Panc1 (cell line): ENCODE measurements at regions not wholly inside any gene's neighbourhood (a gene's known extent, or its start where the extent isn't known, plus 50 kb on each side); places are given as distances from the start of the nearest gene placed in this dataset.

ENCODE experiments used
- ATAC-seq: fragments of 200-7000 bp; cut with Tn5 transposase; 2 replicates; pipeline ENCODE4 v1.9.1; 2020; ENCODE audit warnings: mild to moderate bottlenecking, moderate library complexity
- BruUV-seq: library from RNA; stranded (reverse); fragments of 400-500 nt; replicated peaks from 2 replicates; lab custom pipeline; 2021; lab: Mats Ljungman, UMichigan
- CTCF ChIA-PET: fragments of 300-600 bp; sonication (Branson Sonifier 250); formaldehyde crosslinking; loops from one replicate; lab custom pipeline; 2022; ENCODE audit warnings: antibody characterized with exemption; lab: Charles Lee
- POLR2A ChIA-PET: fragments of 300-600 bp; sonication (Branson Sonifier 250); formaldehyde crosslinking; loops from one replicate; lab custom pipeline; 2022; ENCODE audit warnings: antibody characterized with exemption; lab: Charles Lee
- DNase-seq: peaks from one replicate; pipeline ENCODE4 v3.0.0-alpha.2; 2010; ENCODE audit warnings: low read depth, low spot score
- H3K27ac ChIP-seq: 2 replicates; pipeline ENCODE4 v1.5.1; 2011; ENCODE audit warnings: mild to moderate bottlenecking, low read length, inconsistent platforms
- H3K27me3 ChIP-seq: fragments of 200-500 bp; sonication (Bioruptor generic); 2 replicates; pipeline ENCODE4 v1.6.0; 2014; ENCODE audit warnings: low read length, inconsistent platforms; ENCODE audit not compliant: control insufficient read depth, insufficient read depth
- H3K36me3 ChIP-seq: fragments of 200-500 bp; sonication (Bioruptor generic); 2 replicates; pipeline ENCODE4 v1.5.1; 2014; ENCODE audit warnings: inconsistent platforms, mild to moderate bottlenecking, low read length, moderate library complexity; ENCODE audit not compliant: control insufficient read depth, insufficient read depth
- H3K4me1 ChIP-seq: 2 replicates; pipeline ENCODE4 v1.5.1; 2011; ENCODE audit warnings: inconsistent platforms, mild to moderate bottlenecking, low read length, moderate library complexity; ENCODE audit not compliant: control insufficient read depth, insufficient read depth
- H3K4me3 ChIP-seq, 2 experiments: 2 replicates each; pipeline ENCODE4 v1.5.1; 2011 to 2012; ENCODE audit warnings: low read depth in 2 of 2, low read length in 2 of 2, mild to moderate bottlenecking in 2 of 2, inconsistent platforms in 1 of 2, moderate library complexity in 1 of 2
- H3K9me3 ChIP-seq: fragments of 200-500 bp; sonication (Bioruptor generic); 2 replicates; pipeline ENCODE4 v1.5.1; 2014; ENCODE audit warnings: low read depth, mild to moderate bottlenecking, inconsistent platforms, low read length, moderate library complexity; ENCODE audit not compliant: control insufficient read depth, insufficient read depth
- POLR2AphosphoS5 ChIP-seq: IDR thresholded peaks from 2 replicates; pipeline ENCODE4 v1.6.1; 2012; ENCODE audit warnings: mild to moderate bottlenecking, low read depth, low read length, moderate library complexity
- SIN3A ChIP-seq: IDR thresholded peaks from 2 replicates; pipeline ENCODE4 v1.6.1; 2012; ENCODE audit warnings: low read depth, mild to moderate bottlenecking, low read length, moderate library complexity, borderline replicate concordance; ENCODE audit not compliant: insufficient read depth
- TCF7L2 ChIP-seq: IDR thresholded peaks from 2 replicates; pipeline ENCODE4 v1.6.1; 2011; ENCODE audit warnings: mild to moderate bottlenecking, low read depth, low read length, inconsistent platforms
- in situ Hi-C: cut with HindIII; loops from 2 replicates; pipeline ENCODE4 v1.10.0; 2016; ENCODE audit warnings: low sequenced_read_pairs, low pct_unique_long_range_greater_than_20kb
- intact Hi-C: fragments of 100-400 bp; cut with micrococcal nuclease; formaldehyde crosslinking; loops from one replicate; pipeline ENCODE4 v1.10.0; 2022; ENCODE audit not compliant: unreplicated experiment
- TF ChIP-seq, protein P1 (sequence below): fragments of 450-650 bp; IDR thresholded peaks from 2 replicates; pipeline ENCODE4 v1.5.1; 2017; ENCODE audit warnings: mild to moderate bottlenecking
- TF ChIP-seq, protein P2 (sequence below), 2 experiments: IDR thresholded peaks; 2 replicates each; pipeline ENCODE4 v1.6.1; 2011 to 2012; ENCODE audit warnings: low read depth in 2 of 2, control low read depth in 1 of 2, low read length in 1 of 2, mild to moderate bottlenecking in 1 of 2, moderate library complexity in 1 of 2; ENCODE audit not compliant: insufficient read depth in 1 of 2

DNA sequence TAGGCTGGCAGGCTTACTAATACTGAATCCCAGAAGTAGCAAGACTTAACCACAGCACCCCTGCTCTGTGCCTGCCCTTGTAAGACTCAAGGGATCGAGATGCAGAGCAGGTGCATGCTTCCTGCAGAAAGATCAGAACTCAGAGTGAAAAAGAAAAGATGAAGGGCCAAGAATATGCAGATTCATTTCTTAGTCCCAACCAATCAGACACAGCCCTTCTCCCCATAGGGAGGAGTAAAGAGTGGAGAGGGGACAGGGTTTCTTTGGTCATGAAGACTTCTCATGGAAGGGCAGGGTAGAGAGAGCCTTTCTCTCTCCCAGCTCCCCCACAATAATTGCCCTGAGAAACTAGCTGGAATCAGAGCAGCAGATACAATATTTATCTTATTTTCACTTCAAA lies 105.6 kb upstream of the MB21D2 start:
- ATAC-seq (no peak), DNase-seq (no peak)
- intact Hi-C loops (no loop called here), in situ Hi-C loops (no loop called here)
- Histone ChIP-seq H3K27me3 (no peaks in the 10 kb centered on the region), H3K4me3 (no peak overlapping the region), H3K4me1 (no peaks in the 10 kb centered on the region), H3K9me3 (no peaks in the 10 kb centered on the region), H3K36me3 (no peaks in the 10 kb centered on the region), H3K27ac (no peak overlapping the region)
- TF ChIP-seq SIN3A (no peak), POLR2AphosphoS5 (no peak), TCF7L2 (no peak)
- TF ChIP-seq, protein P1, sequence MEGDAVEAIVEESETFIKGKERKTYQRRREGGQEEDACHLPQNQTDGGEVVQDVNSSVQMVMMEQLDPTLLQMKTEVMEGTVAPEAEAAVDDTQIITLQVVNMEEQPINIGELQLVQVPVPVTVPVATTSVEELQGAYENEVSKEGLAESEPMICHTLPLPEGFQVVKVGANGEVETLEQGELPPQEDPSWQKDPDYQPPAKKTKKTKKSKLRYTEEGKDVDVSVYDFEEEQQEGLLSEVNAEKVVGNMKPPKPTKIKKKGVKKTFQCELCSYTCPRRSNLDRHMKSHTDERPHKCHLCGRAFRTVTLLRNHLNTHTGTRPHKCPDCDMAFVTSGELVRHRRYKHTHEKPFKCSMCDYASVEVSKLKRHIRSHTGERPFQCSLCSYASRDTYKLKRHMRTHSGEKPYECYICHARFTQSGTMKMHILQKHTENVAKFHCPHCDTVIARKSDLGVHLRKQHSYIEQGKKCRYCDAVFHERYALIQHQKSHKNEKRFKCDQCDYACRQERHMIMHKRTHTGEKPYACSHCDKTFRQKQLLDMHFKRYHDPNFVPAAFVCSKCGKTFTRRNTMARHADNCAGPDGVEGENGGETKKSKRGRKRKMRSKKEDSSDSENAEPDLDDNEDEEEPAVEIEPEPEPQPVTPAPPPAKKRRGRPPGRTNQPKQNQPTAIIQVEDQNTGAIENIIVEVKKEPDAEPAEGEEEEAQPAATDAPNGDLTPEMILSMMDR, result no peak
- TF ChIP-seq, protein P2, sequence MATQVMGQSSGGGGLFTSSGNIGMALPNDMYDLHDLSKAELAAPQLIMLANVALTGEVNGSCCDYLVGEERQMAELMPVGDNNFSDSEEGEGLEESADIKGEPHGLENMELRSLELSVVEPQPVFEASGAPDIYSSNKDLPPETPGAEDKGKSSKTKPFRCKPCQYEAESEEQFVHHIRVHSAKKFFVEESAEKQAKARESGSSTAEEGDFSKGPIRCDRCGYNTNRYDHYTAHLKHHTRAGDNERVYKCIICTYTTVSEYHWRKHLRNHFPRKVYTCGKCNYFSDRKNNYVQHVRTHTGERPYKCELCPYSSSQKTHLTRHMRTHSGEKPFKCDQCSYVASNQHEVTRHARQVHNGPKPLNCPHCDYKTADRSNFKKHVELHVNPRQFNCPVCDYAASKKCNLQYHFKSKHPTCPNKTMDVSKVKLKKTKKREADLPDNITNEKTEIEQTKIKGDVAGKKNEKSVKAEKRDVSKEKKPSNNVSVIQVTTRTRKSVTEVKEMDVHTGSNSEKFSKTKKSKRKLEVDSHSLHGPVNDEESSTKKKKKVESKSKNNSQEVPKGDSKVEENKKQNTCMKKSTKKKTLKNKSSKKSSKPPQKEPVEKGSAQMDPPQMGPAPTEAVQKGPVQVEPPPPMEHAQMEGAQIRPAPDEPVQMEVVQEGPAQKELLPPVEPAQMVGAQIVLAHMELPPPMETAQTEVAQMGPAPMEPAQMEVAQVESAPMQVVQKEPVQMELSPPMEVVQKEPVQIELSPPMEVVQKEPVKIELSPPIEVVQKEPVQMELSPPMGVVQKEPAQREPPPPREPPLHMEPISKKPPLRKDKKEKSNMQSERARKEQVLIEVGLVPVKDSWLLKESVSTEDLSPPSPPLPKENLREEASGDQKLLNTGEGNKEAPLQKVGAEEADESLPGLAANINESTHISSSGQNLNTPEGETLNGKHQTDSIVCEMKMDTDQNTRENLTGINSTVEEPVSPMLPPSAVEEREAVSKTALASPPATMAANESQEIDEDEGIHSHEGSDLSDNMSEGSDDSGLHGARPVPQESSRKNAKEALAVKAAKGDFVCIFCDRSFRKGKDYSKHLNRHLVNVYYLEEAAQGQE (IDR thresholded peaks at IDR 0.05; ENCODE audit: insufficient read depth in 1 of 2, low read depth in 2 of 2, low read length in 1 of 2), result no peak
- POLR2A ChIA-PET, result no interaction called here
- no TSS peak for BruUV-seq
- CTCF ChIA-PET, result no interaction called here

DNA sequence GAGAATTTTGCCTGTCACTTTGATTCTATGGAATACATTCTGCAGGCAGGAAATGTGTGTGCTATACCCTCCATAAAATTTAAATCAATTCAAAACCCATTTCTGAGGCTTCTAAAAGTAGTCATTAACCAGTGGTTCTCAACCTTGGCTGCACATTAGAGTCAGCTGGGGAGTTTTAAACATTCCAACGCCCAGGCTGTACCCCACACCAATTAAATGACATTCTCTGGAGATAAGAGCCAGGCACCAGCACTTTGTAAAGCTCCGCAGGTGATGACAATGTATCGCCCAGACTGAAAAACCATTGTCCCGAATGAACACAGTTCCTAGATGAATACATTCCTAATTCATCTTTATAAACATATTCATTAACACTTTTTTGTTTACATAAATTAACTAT lies 110.6 kb upstream of the MB21D2 start:
- in situ Hi-C loops, result no loop called here
- CTCF ChIA-PET, result no interaction called here

More for the DNA sequence above, 110.6 kb upstream of the MB21D2 start:
- Histone ChIP-seq H3K4me1 (no peaks in the 10 kb centered on the region), H3K36me3 (no peaks in the 10 kb centered on the region), H3K27ac (no peak overlapping the region), H3K27me3 (peaks cover 16% of the 10 kb centered on the region), H3K4me3 (no peak overlapping the region), H3K9me3 (no peaks in the 10 kb centered on the region)
- POLR2A ChIA-PET, result no interaction called here
- BruUV-seq, result no TSS peak
- DNase-seq, result no peak
- intact Hi-C loops, result no loop called here
- TF ChIP-seq, protein P2 (IDR thresholded peaks at IDR 0.05; ENCODE audit: insufficient read depth in 1 of 2, low read depth in 2 of 2, low read length in 1 of 2), result no peak
- TF ChIP-seq TCF7L2 (no peak), POLR2AphosphoS5 (no peak), SIN3A (no peak)
- TF ChIP-seq, protein P1, result no peak
- no peak for ATAC-seq
